GM10248 (cell line): ENCODE measurements at regions not wholly inside any gene's neighbourhood (a gene's known extent, or its start where the extent isn't known, plus 50 kb on each side); places are given as distances from the start of the nearest gene placed in this dataset.

Source experiments
- CTCF ChIA-PET: fragments of 300-600 bp; sonication (Branson Sonifier 250); formaldehyde crosslinking; extraction: SDS; loops from one replicate; lab custom pipeline; 2021; ENCODE audit warnings: antibody characterized with exemption; lab: Yijun Ruan, JAX
- POLR2A ChIA-PET: fragments of 350-650 bp; sonication (Branson Sonifier 250); formaldehyde crosslinking; extraction: SDS; loops from one replicate; lab custom pipeline; 2020; ENCODE audit warnings: antibody characterized with exemption; lab: Yijun Ruan, JAX
- DNase-seq: peaks from one replicate; pipeline ENCODE4 v3.0.0; 2012; ENCODE audit errors: extremely low spot score
- TF ChIP-seq, protein P1 (sequence below): IDR thresholded peaks from 2 replicates; pipeline ENCODE4 v1.5.1; 2012; ENCODE audit warnings: mild to moderate bottlenecking, low read depth; ENCODE audit errors: extremely low read depth, missing control alignments, control extremely low read depth

- TF ChIP-seq, protein P1, sequence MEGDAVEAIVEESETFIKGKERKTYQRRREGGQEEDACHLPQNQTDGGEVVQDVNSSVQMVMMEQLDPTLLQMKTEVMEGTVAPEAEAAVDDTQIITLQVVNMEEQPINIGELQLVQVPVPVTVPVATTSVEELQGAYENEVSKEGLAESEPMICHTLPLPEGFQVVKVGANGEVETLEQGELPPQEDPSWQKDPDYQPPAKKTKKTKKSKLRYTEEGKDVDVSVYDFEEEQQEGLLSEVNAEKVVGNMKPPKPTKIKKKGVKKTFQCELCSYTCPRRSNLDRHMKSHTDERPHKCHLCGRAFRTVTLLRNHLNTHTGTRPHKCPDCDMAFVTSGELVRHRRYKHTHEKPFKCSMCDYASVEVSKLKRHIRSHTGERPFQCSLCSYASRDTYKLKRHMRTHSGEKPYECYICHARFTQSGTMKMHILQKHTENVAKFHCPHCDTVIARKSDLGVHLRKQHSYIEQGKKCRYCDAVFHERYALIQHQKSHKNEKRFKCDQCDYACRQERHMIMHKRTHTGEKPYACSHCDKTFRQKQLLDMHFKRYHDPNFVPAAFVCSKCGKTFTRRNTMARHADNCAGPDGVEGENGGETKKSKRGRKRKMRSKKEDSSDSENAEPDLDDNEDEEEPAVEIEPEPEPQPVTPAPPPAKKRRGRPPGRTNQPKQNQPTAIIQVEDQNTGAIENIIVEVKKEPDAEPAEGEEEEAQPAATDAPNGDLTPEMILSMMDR: no peak
- ChIA-PET POLR2A (no interaction called here), CTCF (no interaction called here)
- no peak for DNase-seq
Observed at GRCh38 chr3:107208100-107208499, 169.1 kb upstream of the CCDC54 start.

DNA sequence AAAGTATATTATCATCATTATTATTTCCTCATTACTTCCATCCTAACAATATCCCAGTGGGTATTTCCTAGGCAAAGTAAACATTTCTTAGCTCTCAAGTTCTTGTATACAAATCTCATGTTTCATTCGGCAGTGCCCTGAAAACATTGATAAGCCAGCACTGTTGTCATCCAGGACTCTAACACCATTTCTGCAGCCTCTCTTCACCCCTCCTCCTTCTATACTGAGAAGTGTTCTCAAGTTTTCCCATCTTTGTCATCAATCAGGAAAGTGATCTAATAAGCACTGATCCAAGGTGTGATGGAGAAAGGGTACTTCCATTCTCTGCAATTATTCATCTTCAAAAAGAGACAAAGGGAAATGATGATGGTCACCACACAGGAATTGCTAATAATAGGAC is 168.4 kb upstream of the CCDC54 start:
- TF ChIP-seq, protein P1: no peak
- ChIA-PET CTCF (no interaction called here), POLR2A (no interaction called here)
- no peak for DNase-seq

GRCh38 chr3:107209302-107209990 is 167.8 kb upstream of the CCDC54 start:
- TF ChIP-seq, protein P1: no peak
- ChIA-PET CTCF (interaction anchor here (1.1 kb wide), 1 partner anchor 26 kb away, joined by 3 read pairs; no protein-coding TSS in a partner anchor), POLR2A (no interaction called here)
- DNase-seq: no peak

DNA sequence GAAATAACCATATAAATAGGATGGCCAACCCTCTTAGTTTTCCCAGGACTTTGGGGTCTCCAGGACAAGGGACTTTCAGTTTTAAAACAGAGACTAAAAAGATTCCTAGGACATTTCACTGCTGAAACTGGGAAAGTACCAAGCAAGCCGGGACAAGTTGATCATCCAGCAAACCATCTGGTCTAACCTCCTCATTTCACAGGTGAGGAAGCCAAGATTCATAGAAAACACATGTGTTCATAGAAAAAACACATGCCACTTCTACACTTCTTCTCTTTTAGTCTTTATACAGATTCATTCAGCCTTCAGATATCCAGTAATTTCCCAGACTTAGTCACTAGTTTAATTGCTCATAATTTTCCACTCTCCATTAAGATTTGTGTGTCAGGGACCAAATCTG is 165.6 kb upstream of the CCDC54 start:
- CTCF ChIA-PET: no interaction called here
- POLR2A ChIA-PET: no interaction called here
- TF ChIP-seq, protein P1: no peak
- DNase-seq: no peak

- DNase-seq: no peak
- CTCF ChIA-PET: interaction anchor here (2.5 kb wide), 1 partner anchor 23 kb away, joined by 9 read pairs; no protein-coding TSS in a partner anchor
- POLR2A ChIA-PET: no interaction called here
- TF ChIP-seq, protein P1: no peak
Observed at GRCh38 chr3:107212618-107213017, 164.6 kb upstream of the CCDC54 start.

DNA sequence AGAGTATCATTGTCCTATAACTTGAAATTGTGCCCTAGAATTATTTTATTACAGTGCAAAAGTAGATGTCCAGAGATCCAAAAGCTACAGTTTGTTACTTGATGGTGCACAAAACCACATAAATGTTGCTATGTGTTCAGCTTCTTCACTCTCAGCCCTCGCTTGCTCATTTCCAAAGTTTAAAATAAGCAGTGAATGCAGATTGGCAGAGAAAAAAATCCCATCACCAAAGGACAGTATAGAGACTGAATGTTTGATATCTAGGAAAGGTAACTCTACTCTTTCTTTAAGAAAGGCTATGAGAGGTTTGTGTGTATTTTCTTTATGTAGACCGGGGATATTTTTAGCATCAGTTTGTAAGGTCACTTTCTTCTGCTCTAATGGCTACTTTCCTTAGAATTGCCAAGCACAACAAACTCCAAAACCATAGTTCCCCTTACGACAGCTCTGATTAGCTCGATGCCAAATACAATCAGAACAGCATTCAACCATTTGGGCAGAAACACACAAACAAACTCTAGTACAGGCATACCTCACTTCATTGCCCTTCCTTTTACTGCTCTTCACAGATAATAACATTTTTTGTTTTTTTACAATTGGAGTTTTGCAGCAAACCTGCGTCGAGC is 164.1 kb upstream of the CCDC54 start:
- ChIA-PET POLR2A (no interaction called here), CTCF (interaction anchor here (2.5 kb wide), 1 partner anchor 23 kb away, joined by 9 read pairs; no protein-coding TSS in a partner anchor)
- DNase-seq: no peak
- TF ChIP-seq, protein P1: no peak
